BLaER1 treated with 17β-estradiol and CSF1 and Interleukin-3, amounts not matched to agents 10 nM and 100 nM (cell line): ENCODE measurements at regions not wholly inside any gene's neighbourhood (a gene's known extent, or its start where the extent isn't known, plus 50 kb on each side); places are given as distances from the start of the nearest gene placed in this dataset.

Experiments used
- H3K27ac ChIP-seq, 11 experiments: shearing (Covaris generic); formaldehyde crosslinking; 2 replicates each; pipeline ENCODE4 v1.8.1; 2022
- H3K27me3 ChIP-seq, 11 experiments: shearing (Covaris generic); formaldehyde crosslinking; 2 replicates each; pipeline ENCODE4 v1.8.1; 2022
- H3K36me3 ChIP-seq, 11 experiments: shearing (Covaris generic); formaldehyde crosslinking; 2 replicates each; pipeline ENCODE4 v1.8.1; 2022
- H3K4me1 ChIP-seq, 10 experiments: shearing (Covaris generic); formaldehyde crosslinking; 2 replicates each; pipeline ENCODE4 v1.8.1; 2022
- H3K4me2 ChIP-seq, 11 experiments: shearing (Covaris generic); formaldehyde crosslinking; 2 replicates each; pipeline ENCODE4 v1.8.1; 2022
- H3K4me3 ChIP-seq, 10 experiments: shearing (Covaris generic); formaldehyde crosslinking; 2 replicates each; pipeline ENCODE4 v1.8.1; 2022
- H3K9ac ChIP-seq, 11 experiments: shearing (Covaris generic); formaldehyde crosslinking; 2 replicates each; pipeline ENCODE4 v1.8.1; 2022
- H3K9me3 ChIP-seq, 11 experiments: shearing (Covaris generic); formaldehyde crosslinking; replicated peaks in 1 of 11; 2 replicates each; pipeline ENCODE4 v1.8.1; 2022
- H4K20me1 ChIP-seq, 11 experiments: shearing (Covaris generic); formaldehyde crosslinking; 2 replicates each; pipeline ENCODE4 v1.8.1; 2022
- Cebpa-rat ChIP-seq, 11 experiments: shearing (Covaris generic); IDR thresholded peaks; 2 replicates each; pipeline ENCODE4 v1.8.1; 2022

GRCh38 chr5:54834121-54834842, 151.1 kb downstream of the ESM1 start:
- H3K36me3 ChIP-seq, result no peaks in the 10 kb centered on the region
- no peak overlapping the region for H3K4me3 ChIP-seq
- H3K4me2 ChIP-seq, result peak overlapping the region in 9 of 11 experiments; percentile 9 to 47 (median 14); a peak in 6 of 22 replicates
- no peak for TF ChIP-seq Cebpa-rat (IDR thresholded peaks at IDR 0.05)
- no peak overlapping the region for H3K27ac ChIP-seq
- peaks cover 0 to 26% (median 7%) of the 10 kb centered on the region in 10 experiments; a peak in 12 of 20 replicates for H3K4me1 ChIP-seq
- H4K20me1 ChIP-seq, result no peaks in the 10 kb centered on the region
- no peaks in the 10 kb centered on the region for H3K27me3 ChIP-seq
- H3K9ac ChIP-seq, result no peak overlapping the region
- H3K9me3 ChIP-seq, result no peaks in the 10 kb centered on the region

- TF ChIP-seq Cebpa-rat (IDR thresholded peaks at IDR 0.05), result no peak
- H3K27ac ChIP-seq, result peak overlapping the region in 1 of 11 experiments; percentile 31; a peak in 1 of 22 replicates
Observed at GRCh38 chr5:54833590-54833989, 151.8 kb downstream of the ESM1 start.

GRCh38 chr5:54832858-54833257, 152.5 kb downstream of the ESM1 start:
- no peak for TF ChIP-seq Cebpa-rat (IDR thresholded peaks at IDR 0.05)
- Histone ChIP-seq H3K27ac (peak overlapping the region in 1 of 11 experiments; percentile 31; a peak in 1 of 22 replicates), H3K9ac (no peak overlapping the region)

More at GRCh38 chr5:54833590-54833989, 151.8 kb downstream of the ESM1 start:
- H3K36me3 ChIP-seq, result no peaks in the 10 kb centered on the region
- H4K20me1 ChIP-seq, result no peaks in the 10 kb centered on the region
- H3K27me3 ChIP-seq, result no peaks in the 10 kb centered on the region
- H3K4me2 ChIP-seq, result peak overlapping the region in 4 of 11 experiments; percentile 13 to 47 (median 20); a peak in 4 of 22 replicates
- H3K4me1 ChIP-seq, result peaks cover 0 to 26% (median 8%) of the 10 kb centered on the region in 10 experiments; a peak in 12 of 20 replicates
- no peak overlapping the region for H3K4me3 ChIP-seq
- no peak overlapping the region for H3K9ac ChIP-seq
- peaks cover 0 to 4% (median 0%) of the 10 kb centered on the region in 11 experiments; a peak in 1 of 22 replicates for H3K9me3 ChIP-seq

GRCh38 chr5:54832045-54832444, 153.3 kb downstream of the ESM1 start:
- Histone ChIP-seq H3K9ac (no peak overlapping the region), H3K4me2 (no peak overlapping the region), H3K27ac (no peak overlapping the region), H3K4me1 (peaks cover 0 to 23% (median 8%) of the 10 kb centered on the region in 10 experiments; a peak in 12 of 20 replicates), H3K9me3 (peaks cover 0 to 5% (median 0%) of the 10 kb centered on the region in 11 experiments; a peak in 1 of 22 replicates), H3K27me3 (no peaks in the 10 kb centered on the region), H3K36me3 (no peaks in the 10 kb centered on the region), H3K4me3 (no peak overlapping the region), H4K20me1 (no peaks in the 10 kb centered on the region)
- no peak for TF ChIP-seq Cebpa-rat (IDR thresholded peaks at IDR 0.05)

More at GRCh38 chr5:54832858-54833257, 152.5 kb downstream of the ESM1 start:
- Histone ChIP-seq H3K4me2 (peak overlapping the region in 3 of 11 experiments; percentile 4 to 47 (median 18); a peak in 3 of 22 replicates), H3K9me3 (peaks cover 0 to 5% (median 0%) of the 10 kb centered on the region in 11 experiments; a peak in 1 of 22 replicates), H3K4me3 (no peak overlapping the region), H4K20me1 (no peaks in the 10 kb centered on the region), H3K27me3 (no peaks in the 10 kb centered on the region), H3K4me1 (peaks cover 0 to 26% (median 8%) of the 10 kb centered on the region in 10 experiments; a peak in 12 of 20 replicates), H3K36me3 (no peaks in the 10 kb centered on the region)

- Histone ChIP-seq H4K20me1 (no peaks in the 10 kb centered on the region), H3K27ac (no peak overlapping the region), H3K4me2 (no peak overlapping the region), H3K36me3 (no peaks in the 10 kb centered on the region), H3K9me3 (peaks cover 0 to 5% (median 0%) of the 10 kb centered on the region in 11 experiments; a peak in 1 of 22 replicates), H3K9ac (no peak overlapping the region), H3K4me3 (no peak overlapping the region), H3K4me1 (peaks cover 0 to 21% (median 8%) of the 10 kb centered on the region in 10 experiments; a peak in 11 of 20 replicates), H3K27me3 (no peaks in the 10 kb centered on the region)
- TF ChIP-seq Cebpa-rat (IDR thresholded peaks at IDR 0.05), result no peak
Observed at GRCh38 chr5:54831233-54831632, 154.2 kb downstream of the ESM1 start.

- Histone ChIP-seq H3K4me2 (no peak overlapping the region), H3K9me3 (peaks cover 0 to 5% (median 0%) of the 10 kb centered on the region in 11 experiments; a peak in 1 of 22 replicates), H3K4me3 (no peak overlapping the region), H3K4me1 (peaks cover 0 to 24% (median 8%) of the 10 kb centered on the region in 10 experiments; a peak in 11 of 20 replicates), H3K9ac (no peak overlapping the region), H3K27me3 (no peaks in the 10 kb centered on the region), H4K20me1 (no peaks in the 10 kb centered on the region), H3K27ac (no peak overlapping the region), H3K36me3 (no peaks in the 10 kb centered on the region)
- no peak for TF ChIP-seq Cebpa-rat (IDR thresholded peaks at IDR 0.05)
Observed at GRCh38 chr5:54829676-54830535, 155.5 kb downstream of the ESM1 start.

- Histone ChIP-seq H3K4me3 (no peak overlapping the region), H3K27ac (no peak overlapping the region), H3K27me3 (no peaks in the 10 kb centered on the region), H3K9ac (no peak overlapping the region), H3K4me2 (peak overlapping the region in 1 of 11 experiments; percentile 10; a peak in 1 of 22 replicates), H3K36me3 (no peaks in the 10 kb centered on the region), H3K9me3 (peaks cover 0 to 5% (median 0%) of the 10 kb centered on the region in 11 experiments; a peak in 1 of 22 replicates), H4K20me1 (no peaks in the 10 kb centered on the region), H3K4me1 (peaks cover 0 to 20% (median 5%) of the 10 kb centered on the region in 10 experiments; a peak in 11 of 20 replicates)
- no peak for TF ChIP-seq Cebpa-rat (IDR thresholded peaks at IDR 0.05)
Observed at GRCh38 chr5:54829102-54829501, 156.3 kb downstream of the ESM1 start.

GRCh38 chr5:54828151-54828550, 157.2 kb downstream of the ESM1 start:
- no peaks in the 10 kb centered on the region for H3K27me3 ChIP-seq
- no peak for TF ChIP-seq Cebpa-rat (IDR thresholded peaks at IDR 0.05)
- H3K9ac ChIP-seq, result no peak overlapping the region
- H3K4me2 ChIP-seq, result no peak overlapping the region
- no peaks in the 10 kb centered on the region for H4K20me1 ChIP-seq
- H3K36me3 ChIP-seq, result no peaks in the 10 kb centered on the region
- peaks cover 0 to 5% (median 0%) of the 10 kb centered on the region in 11 experiments; a peak in 1 of 22 replicates for H3K9me3 ChIP-seq
- H3K4me3 ChIP-seq, result no peak overlapping the region
- H3K4me1 ChIP-seq, result peaks cover 0 to 11% (median 0%) of the 10 kb centered on the region in 10 experiments; a peak in 3 of 20 replicates
- H3K27ac ChIP-seq, result no peak overlapping the region
